ENCODE measurements at regions not wholly inside any gene's neighbourhood (a gene's known extent, or its start where the extent isn't known, plus 50 kb on each side); places are given as distances from the start of the nearest gene placed in this dataset.
A peak's percentile ranks its signal among the peaks of the same experiment; 100 is the strongest.

DNA sequence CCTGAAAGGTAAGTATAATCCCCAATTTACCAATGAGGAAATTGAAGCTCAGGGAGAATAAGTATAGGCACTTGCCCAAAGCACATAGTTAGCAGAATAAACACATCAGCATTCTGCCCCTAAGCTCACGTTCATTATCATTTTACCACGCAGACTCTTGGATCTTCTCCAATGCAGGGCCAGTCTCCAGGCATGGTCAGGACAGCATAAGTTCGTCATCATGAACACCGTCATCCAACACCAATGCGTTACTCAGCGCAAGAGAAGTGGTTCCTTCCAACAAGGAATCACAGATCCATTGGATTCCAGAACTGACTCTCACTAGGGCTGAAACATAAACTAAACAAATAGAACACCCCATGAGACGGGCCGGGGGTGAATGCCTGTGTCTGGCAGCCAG, 86.5 kb upstream of the GPM6B start:
- WGBS, 2 donors: 51 to 76% methylated on average over 8 of the region's 8 CpGs
- DNase-seq (ENCODE audit: low spot score in 2 of 2): no peak
- Histone ChIP-seq H3K4me1 (peaks cover 0 to 22% (median 8%) of the 10 kb centered on the region in 4 donors), H3K36me3 (no peaks in the 10 kb centered on the region), H3K4me3 (no peak overlapping the region), H3K9me3 (no peaks in the 10 kb centered on the region), H3K27me3 (no peaks in the 10 kb centered on the region), H3K27ac (peak overlapping the region in 3 of 4 donors; percentile 58 to 77 (median 65))
- TF ChIP-seq EP300 (IDR thresholded peaks at IDR 0.05) (no peak), POLR2A (IDR thresholded peaks at IDR 0.05) (no peak), CTCF (IDR thresholded peaks at IDR 0.05) (no peak)

GRCh38 chrX:13902406-13902805, 85.5 kb upstream of the GPM6B start:
- no peaks in the 10 kb centered on the region for H3K9me3 ChIP-seq
- no peak overlapping the region for H3K4me3 ChIP-seq
- 77 to 93% methylated on average over 3 of the region's 3 CpGs for WGBS, 2 donors
- peaks cover 0 to 26% (median 12%) of the 10 kb centered on the region in 4 donors for H3K4me1 ChIP-seq
- H3K36me3 ChIP-seq: no peaks in the 10 kb centered on the region
- peak overlapping the region in 2 of 4 donors; percentile 65 to 77 for H3K27ac ChIP-seq
- DNase-seq (ENCODE audit: low spot score in 2 of 2): no peak
- TF ChIP-seq EP300 (IDR thresholded peaks at IDR 0.05) (no peak), POLR2A (IDR thresholded peaks at IDR 0.05) (no peak), CTCF (IDR thresholded peaks at IDR 0.05) (no peak)
- no peaks in the 10 kb centered on the region for H3K27me3 ChIP-seq

DNA sequence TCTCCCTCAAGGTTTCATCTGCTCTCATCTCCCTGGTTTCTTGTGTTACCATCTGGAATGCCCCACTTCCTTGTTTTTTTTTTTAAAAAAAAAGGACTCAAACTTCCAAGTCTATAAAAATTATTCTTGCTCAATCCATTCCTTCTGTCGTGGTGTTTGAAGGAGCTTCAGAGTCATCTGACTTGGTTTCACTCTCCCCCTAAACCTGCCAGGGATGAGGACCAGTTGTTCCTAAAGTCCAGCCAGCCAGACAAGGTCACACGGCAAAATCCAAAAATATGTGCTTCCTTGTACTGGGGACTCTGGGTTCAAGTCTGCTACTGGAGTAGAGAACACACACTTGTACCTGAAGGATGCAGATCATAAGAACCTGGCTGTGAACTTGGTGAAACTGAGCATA, 84.5 kb upstream of the GPM6B start:
- no peak for DNase-seq (ENCODE audit: low spot score in 2 of 2)
- H3K27ac ChIP-seq: peak overlapping the region in 3 of 4 donors; percentile 2 to 77 (median 65)

GRCh38 chrX:13900351-13900750, 83.5 kb upstream of the GPM6B start:
- TF ChIP-seq CTCF (IDR thresholded peaks at IDR 0.05): no peak
- TF ChIP-seq EP300 (IDR thresholded peaks at IDR 0.05): no peak
- no peak for TF ChIP-seq POLR2A (IDR thresholded peaks at IDR 0.05)
- 79 to 86% methylated on average over 10 of the region's 10 CpGs for whole genome bisulfite sequencing, 2 donors
- H3K27ac ChIP-seq: peak overlapping the region in 2 of 4 donors; percentile 71 to 77

More for the DNA sequence above, 84.5 kb upstream of the GPM6B start:
- Histone ChIP-seq H3K27me3 (peaks cover 0 to 2% of the 10 kb centered on the region in 2 donors), H3K4me1 (peaks cover 0 to 26% (median 11%) of the 10 kb centered on the region in 4 donors), H3K9me3 (no peaks in the 10 kb centered on the region), H3K4me3 (no peak overlapping the region), H3K36me3 (no peaks in the 10 kb centered on the region)
- TF ChIP-seq CTCF (IDR thresholded peaks at IDR 0.05) (no peak), EP300 (IDR thresholded peaks at IDR 0.05) (peak in 1 of 2 donors; percentile 29), POLR2A (IDR thresholded peaks at IDR 0.05) (no peak)
- 47% methylated on average over 2 of the region's 2 CpGs for WGBS, 2 donors

DNA sequence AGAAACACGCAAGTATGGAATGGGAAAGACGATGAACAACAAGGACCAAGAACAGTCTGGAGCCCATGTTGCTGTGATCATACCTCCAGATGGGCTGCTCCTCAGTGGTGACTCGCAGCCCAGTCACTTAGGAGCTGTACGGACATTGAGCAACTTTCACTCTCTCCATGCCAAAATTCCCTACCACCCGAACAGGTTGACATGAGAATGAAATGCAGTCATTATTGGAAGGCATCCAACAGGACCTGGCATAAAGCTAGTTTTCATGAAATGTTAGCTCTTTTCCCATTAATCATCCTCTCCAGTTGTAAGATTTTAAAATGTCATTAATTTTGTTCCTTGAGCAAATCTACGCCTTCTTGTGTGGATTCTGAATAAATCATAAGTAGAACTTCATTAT, 82.7 kb upstream of the GPM6B start:
- 44 to 54% methylated on average over 6 of the region's 6 CpGs for WGBS, 2 donors
- peaks cover 0 to 38% (median 12%) of the 10 kb centered on the region in 4 donors for H3K4me1 ChIP-seq
- no peaks in the 10 kb centered on the region for H3K9me3 ChIP-seq
- H3K36me3 ChIP-seq: no peaks in the 10 kb centered on the region
- peaks cover 0 to 3% of the 10 kb centered on the region in 2 donors for H3K27me3 ChIP-seq
- peak in 1 of 2 donors; percentile 29 for TF ChIP-seq EP300 (IDR thresholded peaks at IDR 0.05)
- no peak for TF ChIP-seq CTCF (IDR thresholded peaks at IDR 0.05)
- H3K4me3 ChIP-seq: no peak overlapping the region
- H3K27ac ChIP-seq: peak overlapping the region in 2 of 4 donors; percentile 71 to 77
- DNase-seq (ENCODE audit: low spot score in 2 of 2): no peak

More at GRCh38 chrX:13900351-13900750, 83.5 kb upstream of the GPM6B start:
- Histone ChIP-seq H3K4me1 (peaks cover 0 to 34% (median 12%) of the 10 kb centered on the region in 4 donors), H3K36me3 (no peaks in the 10 kb centered on the region), H3K4me3 (no peak overlapping the region), H3K9me3 (no peaks in the 10 kb centered on the region), H3K27me3 (peaks cover 0 to 3% of the 10 kb centered on the region in 2 donors)
- DNase-seq (ENCODE audit: low spot score in 2 of 2): no peak
